Osteocyte (in vitro differentiated cells): ENCODE measurements at regions not wholly inside any gene's neighbourhood (a gene's known extent, or its start where the extent isn't known, plus 50 kb on each side); places are given as distances from the start of the nearest gene placed in this dataset.

Experiments used
- DNase-seq: peaks from one replicate; pipeline ENCODE4 v3.0.0; 2021; ENCODE audit warnings: mixed read lengths; ENCODE audit not compliant: unreplicated experiment; ENCODE audit errors: extremely low spot score
- H3K27ac Mint-ChIP-seq: one replicate; pipeline ENCODE4 v1.8.0; 2021; ENCODE audit warnings: mild to moderate bottlenecking, mixed read lengths; ENCODE audit not compliant: unreplicated experiment
- H3K27me3 Mint-ChIP-seq: one replicate; pipeline ENCODE4 v1.8.0; 2021; ENCODE audit warnings: mixed read lengths; ENCODE audit not compliant: unreplicated experiment
- H3K36me3 Mint-ChIP-seq: one replicate; pipeline ENCODE4 v1.8.0; 2021; ENCODE audit warnings: mixed read lengths; ENCODE audit not compliant: unreplicated experiment
- H3K4me1 Mint-ChIP-seq: one replicate; pipeline ENCODE4 v1.8.0; 2021; ENCODE audit warnings: mixed read lengths; ENCODE audit not compliant: unreplicated experiment
- H3K4me3 Mint-ChIP-seq: one replicate; pipeline ENCODE4 v1.8.0; 2021; ENCODE audit warnings: mild to moderate bottlenecking, moderate library complexity, mixed read lengths; ENCODE audit not compliant: unreplicated experiment
- H3K9me3 Mint-ChIP-seq: one replicate; pipeline ENCODE4 v1.8.0; 2021; ENCODE audit warnings: mixed read lengths; ENCODE audit not compliant: unreplicated experiment
- TF ChIP-seq, protein P1 (sequence below): fragments of 200-600 bp; sonication (generic); IDR thresholded peaks from 2 replicates; pipeline ENCODE4 v1.5.0; 2021; ENCODE audit warnings: antibody characterized with exemption, mild to moderate bottlenecking, moderate library complexity

- no peaks in the 10 kb centered on the region for H3K4me1 Mint-ChIP-seq
- peaks cover 13% of the 10 kb centered on the region for H3K9me3 Mint-ChIP-seq
- H3K27ac Mint-ChIP-seq = no peak overlapping the region
- no peaks in the 10 kb centered on the region for H3K36me3 Mint-ChIP-seq
- no peak overlapping the region for H3K4me3 Mint-ChIP-seq
- TF ChIP-seq, protein P1, sequence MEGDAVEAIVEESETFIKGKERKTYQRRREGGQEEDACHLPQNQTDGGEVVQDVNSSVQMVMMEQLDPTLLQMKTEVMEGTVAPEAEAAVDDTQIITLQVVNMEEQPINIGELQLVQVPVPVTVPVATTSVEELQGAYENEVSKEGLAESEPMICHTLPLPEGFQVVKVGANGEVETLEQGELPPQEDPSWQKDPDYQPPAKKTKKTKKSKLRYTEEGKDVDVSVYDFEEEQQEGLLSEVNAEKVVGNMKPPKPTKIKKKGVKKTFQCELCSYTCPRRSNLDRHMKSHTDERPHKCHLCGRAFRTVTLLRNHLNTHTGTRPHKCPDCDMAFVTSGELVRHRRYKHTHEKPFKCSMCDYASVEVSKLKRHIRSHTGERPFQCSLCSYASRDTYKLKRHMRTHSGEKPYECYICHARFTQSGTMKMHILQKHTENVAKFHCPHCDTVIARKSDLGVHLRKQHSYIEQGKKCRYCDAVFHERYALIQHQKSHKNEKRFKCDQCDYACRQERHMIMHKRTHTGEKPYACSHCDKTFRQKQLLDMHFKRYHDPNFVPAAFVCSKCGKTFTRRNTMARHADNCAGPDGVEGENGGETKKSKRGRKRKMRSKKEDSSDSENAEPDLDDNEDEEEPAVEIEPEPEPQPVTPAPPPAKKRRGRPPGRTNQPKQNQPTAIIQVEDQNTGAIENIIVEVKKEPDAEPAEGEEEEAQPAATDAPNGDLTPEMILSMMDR = no peak
- no peaks in the 10 kb centered on the region for H3K27me3 Mint-ChIP-seq
- DNase-seq = no peak
Measured at GRCh38 chr4:92091335-92091734, 212.4 kb upstream of the GRID2 start.

GRCh38 chr4:92099861-92100260, 203.9 kb upstream of the GRID2 start:
- Mint-ChIP-seq H3K27me3 (peaks cover 8% of the 10 kb centered on the region), H3K4me3 (no peak overlapping the region), H3K4me1 (no peaks in the 10 kb centered on the region), H3K27ac (no peak overlapping the region), H3K36me3 (no peaks in the 10 kb centered on the region), H3K9me3 (peaks cover 3% of the 10 kb centered on the region)
- no peak for DNase-seq
- TF ChIP-seq, protein P1 = no peak

DNA sequence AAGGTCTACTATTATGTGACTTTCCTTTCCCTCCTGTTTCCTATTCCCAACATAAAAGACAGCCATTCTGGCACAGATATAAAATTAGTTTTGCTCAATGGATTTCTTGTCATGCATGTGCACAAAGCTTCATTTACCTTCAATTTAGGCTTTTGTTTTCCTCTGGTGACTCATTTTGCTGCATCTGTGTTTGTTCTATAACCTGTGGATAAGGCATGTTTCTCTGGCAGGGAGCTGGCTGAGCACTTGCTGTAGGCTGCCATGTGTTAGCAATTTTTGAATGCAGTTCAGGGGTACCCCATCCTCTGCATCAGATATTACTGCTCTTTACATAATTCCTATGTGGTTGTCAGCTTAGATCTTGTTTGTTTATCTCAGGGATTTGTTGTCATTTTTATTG, 202.8 kb upstream of the GRID2 start:
- Mint-ChIP-seq H3K27ac (no peak overlapping the region), H3K36me3 (no peaks in the 10 kb centered on the region), H3K27me3 (peaks cover 8% of the 10 kb centered on the region), H3K4me1 (no peaks in the 10 kb centered on the region), H3K4me3 (no peak overlapping the region), H3K9me3 (peaks cover 3% of the 10 kb centered on the region)
- DNase-seq = no peak
- TF ChIP-seq, protein P1 = no peak

GRCh38 chr4:92101737-92102172, 202.0 kb upstream of the GRID2 start:
- Mint-ChIP-seq H3K36me3 (no peaks in the 10 kb centered on the region), H3K27ac (no peak overlapping the region), H3K4me3 (no peak overlapping the region), H3K4me1 (no peaks in the 10 kb centered on the region), H3K27me3 (peaks cover 8% of the 10 kb centered on the region), H3K9me3 (peaks cover 3% of the 10 kb centered on the region)
- DNase-seq = no peak
- TF ChIP-seq, protein P1 = no peak

DNA sequence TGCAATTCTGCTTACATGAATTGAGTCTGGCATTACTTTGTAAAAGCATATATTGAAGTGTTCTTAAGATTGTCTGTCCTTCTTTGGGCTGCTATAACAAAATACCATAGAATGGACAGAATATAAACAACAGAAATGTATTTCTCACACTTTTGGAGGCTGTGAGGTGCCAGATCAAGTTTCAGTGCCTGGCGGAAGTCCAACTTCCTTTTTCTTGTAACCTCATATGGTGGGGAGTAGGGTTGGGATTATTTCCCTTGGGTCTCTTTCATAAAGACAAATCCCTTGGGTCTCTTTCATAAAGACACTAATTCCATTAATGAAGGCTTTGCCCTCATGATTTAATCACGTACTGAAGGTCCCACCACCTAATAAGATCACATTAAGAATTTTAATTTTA, 199.3 kb upstream of the GRID2 start:
- TF ChIP-seq, protein P1 = no peak
- no peak for DNase-seq
- Mint-ChIP-seq H3K27ac (no peak overlapping the region), H3K4me1 (no peaks in the 10 kb centered on the region), H3K27me3 (peaks cover 3% of the 10 kb centered on the region), H3K36me3 (no peaks in the 10 kb centered on the region), H3K4me3 (no peak overlapping the region), H3K9me3 (peaks cover 3% of the 10 kb centered on the region)
